ENCODE measurements at regions not wholly inside any gene's neighbourhood (a gene's known extent, or its start where the extent isn't known, plus 50 kb on each side); places are given as distances from the start of the nearest gene placed in this dataset.
"Not testable (repeated sequence)": the region's sequence is repeated elsewhere in the genome, so short reads cannot be mapped to it uniquely, and the experiment has no call there.

DNA sequence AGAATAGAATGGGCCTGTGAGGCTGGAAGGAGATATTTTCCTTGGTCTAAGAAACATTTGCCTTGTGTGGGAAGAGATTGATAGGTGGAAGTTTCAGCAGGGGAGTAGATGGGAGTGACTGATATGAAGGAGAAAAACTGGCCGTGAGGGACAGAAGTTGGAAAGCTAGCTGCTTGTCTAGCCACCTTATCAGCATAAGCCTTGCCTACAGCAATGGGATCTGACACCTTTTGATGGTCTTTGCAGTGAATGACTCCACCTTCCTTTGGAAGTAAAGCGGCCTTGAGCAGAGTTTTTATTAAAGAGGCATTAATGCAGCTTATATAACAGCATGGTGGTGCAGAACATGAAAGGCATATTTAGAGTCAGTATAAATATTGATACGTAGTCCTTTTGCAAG lies 120.1 kb upstream of the INTU start:
- not testable (repeated sequence) for TF ChIP-seq EZH2phosphoT487 (IDR thresholded peaks at IDR 0.05; ENCODE audit: insufficient read depth, low read depth); EZH2 (IDR thresholded peaks at IDR 0.05; ENCODE audit: insufficient read depth, poor library complexity, severe bottlenecking)

All from GM23248 (cell line).